ENCODE measurements at regions not wholly inside any gene's neighbourhood (a gene's known extent, or its start where the extent isn't known, plus 50 kb on each side); places are given as distances from the start of the nearest gene placed in this dataset.

- TF ChIP-seq CTCF (IDR thresholded peaks at IDR 0.05 in 2 of 3, conservative IDR thresholded peaks at IDR 0.05 in 1 of 3; ENCODE audit: borderline replicate concordance in 1 of 3, insufficient read depth in 1 of 3, low read depth in 2 of 3, low read length in 2 of 3), result no peak
- TF ChIP-seq RAD21 (IDR thresholded peaks at IDR 0.05; ENCODE audit: low read depth), result no peak
- TF ChIP-seq POLR2AphosphoS5 (IDR thresholded peaks at IDR 0.05; ENCODE audit: low read depth, low read length), result no peak
- TF ChIP-seq CEBPB (IDR thresholded peaks at IDR 0.05; ENCODE audit: low read depth), result no peak
These were observed 634.1 kb downstream of the TBC1D22A start for GRCh38 chr22:47396515-47396914.
